ENCODE measurements at regions not wholly inside any gene's neighbourhood (a gene's known extent, or its start where the extent isn't known, plus 50 kb on each side); places are given as distances from the start of the nearest gene placed in this dataset.

GRCh38 chr12:40602562-40602961, 89.7 kb upstream of the CNTN1 start:
- no peaks in the 10 kb centered on the region for H3K79me1 ChIP-seq (ENCODE audit: insufficient read depth, low read depth, low read length, poor library complexity, severe bottlenecking)
- no peaks in the 10 kb centered on the region for H3K4me1 ChIP-seq (ENCODE audit: insufficient read depth, low read length)
- no peak overlapping the region for H3K27ac ChIP-seq (ENCODE audit: insufficient read length, low read depth, low read length)
- H3K23me2 ChIP-seq (ENCODE audit: insufficient read length, low read depth, low read length, poor library complexity, severe bottlenecking) = no peaks in the 10 kb centered on the region
- H4K5ac ChIP-seq (ENCODE audit: insufficient read length, low read depth, low read length) = no peak overlapping the region
- no peak overlapping the region for H3K4me2 ChIP-seq (ENCODE audit: insufficient read depth, insufficient read length, low read length)
- H2AFZ ChIP-seq (ENCODE audit: low read length) = no peak overlapping the region
- no peak overlapping the region for H3K14ac ChIP-seq (ENCODE audit: insufficient read depth, low read length)
- Mint-ChIP-seq H3K27ac (no peak overlapping the region), H3K27me3 (ENCODE audit: low read depth) (no peaks in the 10 kb centered on the region; the same call in 1 of the 2 replicates), H3K4me1 (no peaks in the 10 kb centered on the region), H3K36me3 (ENCODE audit: insufficient read depth in 1 of 3, low read depth in 3 of 3) (no peaks in the 10 kb centered on the region; a peak in 1 of 7 replicates), H3K9me3 (peaks cover 2 to 4% of the 10 kb centered on the region in 2 experiments; a peak in 3 of 5 replicates), H3K4me3 (no peak overlapping the region)
- WGBS (ENCODE audit: extremely low coverage, insufficient read length, low lambda C conversion rate) = no CpG with 5 or more reads among the region's 3 CpGs
- H3K9me3 ChIP-seq (ENCODE audit: control insufficient read depth, low read depth, low read length) = no peaks in the 10 kb centered on the region
- H2BK120ac ChIP-seq (ENCODE audit: low read depth, low read length, poor library complexity, severe bottlenecking) = no peak overlapping the region
- H2BK5ac ChIP-seq (ENCODE audit: insufficient read length, low read length) = no peak overlapping the region
- no peaks in the 10 kb centered on the region for H3K27me3 ChIP-seq (ENCODE audit: insufficient read depth, low read length)
- no peak for DNase-seq
- H3K23ac ChIP-seq (ENCODE audit: insufficient read length, low read depth, low read length) = no peak overlapping the region
- H4K8ac ChIP-seq (replicated peaks; ENCODE audit: insufficient read length, low read depth, low read length) = no peak overlapping the region
- H2BK12ac ChIP-seq (ENCODE audit: insufficient read length, low read depth, low read length) = no peak overlapping the region
- H3K56ac ChIP-seq (ENCODE audit: insufficient read length, low read depth, low read length) = no peak overlapping the region
- H2AK5ac ChIP-seq (ENCODE audit: insufficient read length, low read length) = no peak overlapping the region
- no peak overlapping the region for H4K91ac ChIP-seq (ENCODE audit: insufficient read length, low read depth, low read length)
- H2BK20ac ChIP-seq (ENCODE audit: low read depth, low read length, poor library complexity, severe bottlenecking) = no peak overlapping the region
- H3K4ac ChIP-seq (ENCODE audit: low read depth, low read length) = no peak overlapping the region
- H3T11ph ChIP-seq (ENCODE audit: low read length) = no peak overlapping the region
- no peaks in the 10 kb centered on the region for H3K79me2 ChIP-seq (ENCODE audit: insufficient read depth, low read length)
- H2BK15ac ChIP-seq (ENCODE audit: low read depth, low read length) = no peak overlapping the region
- TF ChIP-seq, protein P1, sequence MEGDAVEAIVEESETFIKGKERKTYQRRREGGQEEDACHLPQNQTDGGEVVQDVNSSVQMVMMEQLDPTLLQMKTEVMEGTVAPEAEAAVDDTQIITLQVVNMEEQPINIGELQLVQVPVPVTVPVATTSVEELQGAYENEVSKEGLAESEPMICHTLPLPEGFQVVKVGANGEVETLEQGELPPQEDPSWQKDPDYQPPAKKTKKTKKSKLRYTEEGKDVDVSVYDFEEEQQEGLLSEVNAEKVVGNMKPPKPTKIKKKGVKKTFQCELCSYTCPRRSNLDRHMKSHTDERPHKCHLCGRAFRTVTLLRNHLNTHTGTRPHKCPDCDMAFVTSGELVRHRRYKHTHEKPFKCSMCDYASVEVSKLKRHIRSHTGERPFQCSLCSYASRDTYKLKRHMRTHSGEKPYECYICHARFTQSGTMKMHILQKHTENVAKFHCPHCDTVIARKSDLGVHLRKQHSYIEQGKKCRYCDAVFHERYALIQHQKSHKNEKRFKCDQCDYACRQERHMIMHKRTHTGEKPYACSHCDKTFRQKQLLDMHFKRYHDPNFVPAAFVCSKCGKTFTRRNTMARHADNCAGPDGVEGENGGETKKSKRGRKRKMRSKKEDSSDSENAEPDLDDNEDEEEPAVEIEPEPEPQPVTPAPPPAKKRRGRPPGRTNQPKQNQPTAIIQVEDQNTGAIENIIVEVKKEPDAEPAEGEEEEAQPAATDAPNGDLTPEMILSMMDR (conservative IDR thresholded peaks at IDR 0.05) = no peak
- H4K20me1 ChIP-seq (ENCODE audit: control insufficient read depth, insufficient read depth, insufficient read length) = no peaks in the 10 kb centered on the region
- H3K18ac ChIP-seq (ENCODE audit: insufficient read length, low read depth, low read length) = no peak overlapping the region
- H3K9ac ChIP-seq (ENCODE audit: extremely low read depth, insufficient read length, low read length) = no peak overlapping the region

Data from H9 (cell line).